Fibroblast of villous mesenchyme (primary cell): ENCODE measurements at regions not wholly inside any gene's neighbourhood (a gene's known extent, or its start where the extent isn't known, plus 50 kb on each side); places are given as distances from the start of the nearest gene placed in this dataset. TPM values are rescaled to one million over a fixed set of nuclear protein-coding genes. Genes with fewer than 3 reads are reported as not detected.

Experiments used
- DNase-seq: peaks from one replicate; pipeline ENCODE4 v3.0.0-alpha.2; 2010; ENCODE audit warnings: low read depth
- H3K4me3 ChIP-seq: 2 replicates; pipeline ENCODE4 v1.5.1; 2011; ENCODE audit warnings: low read depth, mild to moderate bottlenecking, low read length
- CTCF ChIP-seq: IDR thresholded peaks from 2 replicates; pipeline ENCODE4 v1.5.1; 2012; ENCODE audit warnings: low read depth, mild to moderate bottlenecking, low read length; ENCODE audit not compliant: insufficient read depth
- small RNA-seq: library from RNA; depleted of rRNA; stranded (forward); fragments of <200 nt; gene quantifications from one replicate; pipeline ENCODE3, GENCODE V24; 2012

DNA sequence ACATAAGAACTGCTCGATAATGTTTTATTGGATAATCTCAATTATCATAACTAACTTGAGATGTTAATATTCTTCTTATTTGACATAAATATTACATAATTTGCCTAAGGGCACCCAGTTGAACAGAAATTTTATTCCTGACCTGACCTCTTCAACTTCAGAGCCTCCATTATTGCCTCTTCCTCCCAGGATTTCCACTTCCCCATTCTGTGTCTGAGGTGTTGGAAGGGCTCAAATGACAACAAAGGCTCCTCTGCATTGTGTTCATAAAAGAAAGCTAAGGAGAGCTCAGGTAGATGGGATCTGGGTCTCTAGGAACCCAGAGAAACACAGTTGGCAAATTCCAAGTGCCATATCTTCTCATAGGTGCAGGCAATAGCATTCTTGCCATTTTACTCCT is 61.2 kb upstream of the ARHGAP20 start:
- DNase-seq: no peak
- H3K4me3 ChIP-seq: no peak overlapping the region
- TF ChIP-seq CTCF: no peak

- no peak for DNase-seq
- no peak for TF ChIP-seq CTCF
- H3K4me3 ChIP-seq: no peak overlapping the region
Observed at GRCh38 chr11:110772863-110773262, 60.6 kb upstream of the ARHGAP20 start.

DNA sequence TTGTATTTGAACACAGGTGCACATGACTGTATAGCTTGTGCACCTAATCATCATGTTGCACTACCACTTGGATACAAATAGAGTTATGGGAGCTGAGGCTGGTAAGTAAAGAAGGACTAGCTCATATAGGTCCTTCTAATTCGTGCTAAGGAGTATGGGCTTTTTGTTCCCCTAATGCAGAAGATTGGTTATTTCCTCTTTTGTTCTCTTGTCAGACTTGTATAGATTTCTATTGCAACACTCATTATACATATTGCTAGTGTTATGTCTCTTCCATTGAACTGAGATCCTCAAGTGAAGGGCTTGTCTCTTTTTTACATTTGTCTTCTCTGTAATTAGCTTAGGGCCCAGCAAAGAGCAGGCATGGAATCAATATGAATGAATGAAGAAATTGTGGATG is 54.1 kb upstream of the ARHGAP20 start:
- DNase-seq: no peak
- no peak for TF ChIP-seq CTCF
- H3K4me3 ChIP-seq: no peak overlapping the region

DNA sequence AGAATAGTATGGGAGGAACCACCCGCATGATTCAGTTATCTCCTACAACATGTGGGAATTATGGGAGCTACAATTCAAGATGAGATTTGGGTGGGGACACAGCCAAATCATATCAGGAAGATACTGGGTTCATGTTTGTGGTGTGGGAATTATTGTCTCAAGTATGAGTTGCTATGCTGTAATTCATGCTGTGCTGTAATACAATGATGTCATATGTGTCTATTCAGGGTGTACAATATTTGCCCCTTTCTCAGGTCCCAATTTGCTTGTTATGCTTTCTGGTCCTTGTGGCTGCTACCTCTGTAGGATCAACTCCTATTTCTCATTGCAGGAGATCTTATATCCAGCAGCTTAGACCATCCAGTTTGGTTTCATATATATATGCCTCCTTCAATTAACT is 52.2 kb upstream of the ARHGAP20 start:
- H3K4me3 ChIP-seq: no peak overlapping the region
- no peak for DNase-seq
- TF ChIP-seq CTCF: no peak

- DNase-seq: peak; percentile 73
- no peak overlapping the region for H3K4me3 ChIP-seq
- no peak for TF ChIP-seq CTCF
Observed at GRCh38 chr11:110763249-110764011, 51.2 kb upstream of the ARHGAP20 start.

- no peak for DNase-seq
- TF ChIP-seq CTCF: no peak
- no peak overlapping the region for H3K4me3 ChIP-seq
Observed at GRCh38 chr11:110762590-110762989, 50.4 kb upstream of the ARHGAP20 start.

Small RNA genes in the stretch of these regions (small RNA-seq; reads per million reads assigned to genes)
- gene AP002963.1 (not detected), gene RNA5SP350 (not detected)
